HG03521 (cell line): ENCODE measurements at regions not wholly inside any gene's neighbourhood (a gene's known extent, or its start where the extent isn't known, plus 50 kb on each side); places are given as distances from the start of the nearest gene placed in this dataset.
"Not testable (repeated sequence)": the region's sequence is repeated elsewhere in the genome, so short reads cannot be mapped to it uniquely, and the experiment has no call there.

Source experiments
- ATAC-seq: cut with Tn5 transposase; IDR thresholded peaks from one replicate; pipeline ENCODE4 v1.9.1; 2021; ENCODE audit warnings: mild to moderate bottlenecking, moderate library complexity; ENCODE audit not compliant: unreplicated experiment

DNA sequence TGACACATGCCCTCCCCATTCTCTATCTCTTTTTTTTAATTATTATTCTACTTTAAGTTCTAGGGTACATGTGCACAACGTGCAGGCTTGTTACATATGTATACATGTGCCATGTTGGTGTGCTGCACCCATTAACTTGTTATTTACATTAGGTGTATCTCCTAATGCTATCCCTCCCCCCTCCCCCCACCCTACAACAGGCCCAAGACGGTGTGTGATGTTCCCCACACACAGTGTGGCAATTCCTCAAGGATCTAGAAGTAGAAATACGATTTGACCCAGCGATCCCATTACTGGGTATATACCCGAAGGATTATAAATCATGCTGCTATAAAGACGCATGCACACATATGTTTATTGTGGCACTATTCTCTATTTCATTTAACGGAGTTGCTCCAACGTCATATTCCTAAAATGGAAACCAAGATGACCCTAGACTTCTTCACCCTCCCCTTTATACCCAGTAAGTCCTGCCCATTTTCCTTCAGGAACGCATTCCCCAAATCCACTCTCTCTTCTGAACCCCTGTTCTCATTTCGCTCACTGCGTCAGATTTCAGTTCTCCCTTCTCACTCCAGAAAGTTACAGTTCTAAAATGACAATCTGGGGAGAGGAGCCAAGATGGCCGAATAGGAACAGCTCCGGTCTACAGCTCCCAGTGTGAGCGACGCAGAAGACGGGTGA lies 175.6 kb downstream of the MEX3B start:
- ATAC-seq = not testable (repeated sequence)

DNA sequence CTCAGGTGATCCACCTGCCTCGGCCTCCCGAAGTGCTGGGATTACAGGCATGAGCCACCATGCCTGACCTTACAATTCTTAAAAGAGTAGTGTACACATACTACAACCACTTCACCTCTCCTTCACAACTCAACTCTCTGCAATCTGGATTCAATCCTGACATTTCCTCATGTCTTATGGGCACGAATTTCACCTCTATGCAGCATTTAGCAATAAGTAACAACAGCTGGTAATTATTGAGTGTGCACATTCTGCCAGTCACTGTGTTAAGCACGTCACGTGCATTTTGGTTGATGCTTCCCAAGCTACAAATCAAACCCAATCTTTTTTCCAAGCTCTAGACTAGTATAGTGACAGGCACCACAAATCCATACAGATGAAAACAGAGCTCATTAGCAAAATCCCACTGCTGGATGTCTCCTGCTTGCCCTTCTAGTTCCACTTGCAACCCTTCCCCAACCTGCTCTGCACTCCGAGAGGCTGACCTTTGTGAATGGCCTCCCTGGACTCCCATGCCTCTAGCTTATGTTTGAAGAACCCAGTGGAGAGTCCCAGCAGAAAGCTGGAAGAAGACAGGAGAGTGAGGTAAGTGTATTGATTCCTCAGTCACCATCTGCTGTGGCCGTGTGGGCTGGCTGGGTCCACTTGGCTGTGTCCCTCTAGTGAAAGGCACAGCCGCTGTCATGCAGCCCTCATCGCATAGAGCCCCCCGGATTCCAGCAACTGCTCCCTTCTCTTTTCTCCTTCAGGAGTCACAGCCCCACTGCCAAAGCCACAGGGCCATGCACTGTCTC lies 176.5 kb downstream of the MEX3B start:
- no peak for ATAC-seq

DNA sequence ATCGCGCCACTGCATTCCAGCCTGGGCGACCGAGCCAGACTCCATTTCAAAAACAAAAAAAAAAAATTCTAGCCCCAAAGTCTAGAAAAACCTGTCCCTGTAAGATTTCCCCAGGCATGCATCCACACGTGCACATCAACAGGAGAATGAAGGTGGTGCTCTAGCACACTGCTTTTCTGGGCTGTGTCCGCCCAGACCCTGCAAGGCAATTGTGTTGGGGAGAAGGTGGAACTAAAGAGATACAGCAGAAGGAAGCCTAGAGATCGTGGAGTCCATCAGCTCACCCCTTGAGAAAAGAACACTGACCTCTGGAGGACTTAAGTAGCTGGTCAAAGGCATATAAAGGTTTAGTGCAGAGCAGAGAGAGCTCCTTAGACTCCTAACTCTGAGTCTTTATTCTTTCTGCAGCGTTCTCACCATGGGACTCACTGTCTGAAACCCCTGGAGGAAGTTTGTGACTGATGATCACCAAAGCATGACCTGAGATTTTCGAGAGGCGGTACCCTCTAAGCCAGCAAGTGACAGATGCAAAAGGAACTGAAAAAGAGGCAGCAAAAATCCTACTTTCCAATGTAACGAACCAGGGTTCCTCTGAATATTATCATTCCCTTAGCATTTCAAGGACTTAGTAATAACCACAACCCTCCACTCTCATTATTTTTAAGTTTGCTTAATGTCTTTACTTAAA lies 179.8 kb downstream of the MEX3B start:
- peak; percentile 94 for ATAC-seq

DNA sequence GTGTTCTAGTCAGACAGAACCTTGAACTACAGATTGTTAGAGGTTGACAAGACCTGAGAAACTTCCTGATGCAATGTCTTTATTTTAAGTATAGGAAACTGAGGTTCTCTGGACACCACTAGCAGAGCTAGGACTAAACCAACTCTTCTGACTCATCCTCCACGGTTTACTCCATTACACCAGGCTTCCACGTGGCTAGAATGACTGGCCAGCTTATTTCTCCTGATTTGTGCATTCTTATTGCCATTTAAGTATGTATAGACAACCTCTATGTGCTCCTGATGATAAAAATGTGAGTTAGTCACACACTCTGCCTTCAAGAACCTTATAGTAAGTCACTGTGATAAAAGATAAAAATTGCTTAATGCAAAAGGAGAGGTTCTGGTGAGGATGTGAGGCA lies 182.7 kb downstream of the MEX3B start:
- ATAC-seq = no peak

DNA sequence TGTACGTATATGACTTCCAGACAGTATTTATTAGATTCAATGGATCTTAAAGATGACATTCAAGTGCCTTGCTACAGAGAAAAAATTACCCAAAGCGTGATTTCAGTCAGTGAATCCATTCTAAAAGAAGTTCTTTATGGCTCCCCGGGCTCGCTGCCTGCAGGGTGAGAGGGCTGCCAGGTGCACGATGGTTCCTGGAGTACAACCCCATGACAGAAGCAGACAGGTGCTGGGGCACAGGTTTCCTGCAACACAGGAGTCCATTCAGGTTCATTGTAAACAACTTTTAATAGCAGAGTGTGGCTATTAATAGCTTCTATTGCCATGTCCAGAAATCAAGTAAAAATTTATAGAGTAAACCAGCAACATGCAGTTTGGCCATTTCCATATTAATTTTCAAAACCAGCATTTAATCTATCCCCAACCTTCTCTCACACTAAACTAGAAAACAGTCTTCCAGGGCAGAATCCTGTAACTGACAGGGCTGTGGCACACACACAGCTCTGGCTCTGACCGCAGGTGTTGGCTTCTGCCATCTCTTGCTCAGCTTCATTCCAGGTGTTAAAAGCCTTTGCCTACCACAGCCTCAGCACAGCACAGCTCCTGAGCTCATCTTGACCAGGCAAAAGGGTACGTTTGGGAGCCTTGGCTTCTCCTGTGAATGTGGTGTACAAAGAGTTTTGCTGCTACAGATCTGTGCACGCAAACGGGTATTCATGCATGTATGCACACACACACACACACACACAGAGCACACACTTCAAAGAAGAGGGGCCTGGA lies 185.9 kb downstream of the MEX3B start:
- no peak for ATAC-seq

GRCh38 chr15:81858586-81858985 lies 187.2 kb downstream of the MEX3B start:
- no peak for ATAC-seq

DNA sequence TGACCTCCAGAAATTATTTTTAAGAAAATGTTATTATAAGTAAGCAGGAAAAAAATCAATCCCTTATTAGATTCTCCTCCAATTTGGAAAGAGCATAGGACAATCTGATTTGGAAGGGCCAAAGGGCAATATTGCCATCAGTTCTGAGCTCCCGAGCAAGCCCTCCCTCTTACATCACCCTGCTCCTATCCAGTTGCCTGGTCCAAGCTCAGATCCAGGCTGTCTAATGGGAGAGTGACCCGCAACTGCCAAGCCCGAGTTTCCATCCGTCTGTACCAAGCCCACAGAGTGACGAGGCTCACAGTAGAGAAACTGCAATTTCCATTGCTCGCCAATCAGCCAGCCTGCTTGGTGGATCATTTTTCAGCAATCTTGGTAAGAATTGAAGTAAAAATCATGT lies 187.7 kb downstream of the MEX3B start:
- ATAC-seq = no peak

DNA sequence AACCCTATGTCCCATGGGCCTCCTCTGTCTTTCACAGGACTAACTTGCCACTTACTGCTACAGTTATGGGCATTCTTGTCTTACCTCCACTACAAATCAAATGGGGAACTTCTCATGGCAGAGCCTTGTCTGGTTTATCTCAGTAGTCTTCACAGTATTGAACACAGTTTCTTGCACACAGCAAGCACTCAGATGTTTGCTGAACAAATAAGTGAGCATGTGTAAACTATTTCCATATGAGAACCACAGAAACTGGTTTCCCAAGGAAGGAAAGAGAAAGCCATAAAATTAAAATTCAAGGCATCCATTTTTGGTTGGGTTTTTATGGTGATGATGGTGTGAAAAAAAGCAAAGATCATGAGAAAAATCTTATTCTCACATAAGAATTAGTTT lies 189.2 kb downstream of the MEX3B start:
- no peak for ATAC-seq

DNA sequence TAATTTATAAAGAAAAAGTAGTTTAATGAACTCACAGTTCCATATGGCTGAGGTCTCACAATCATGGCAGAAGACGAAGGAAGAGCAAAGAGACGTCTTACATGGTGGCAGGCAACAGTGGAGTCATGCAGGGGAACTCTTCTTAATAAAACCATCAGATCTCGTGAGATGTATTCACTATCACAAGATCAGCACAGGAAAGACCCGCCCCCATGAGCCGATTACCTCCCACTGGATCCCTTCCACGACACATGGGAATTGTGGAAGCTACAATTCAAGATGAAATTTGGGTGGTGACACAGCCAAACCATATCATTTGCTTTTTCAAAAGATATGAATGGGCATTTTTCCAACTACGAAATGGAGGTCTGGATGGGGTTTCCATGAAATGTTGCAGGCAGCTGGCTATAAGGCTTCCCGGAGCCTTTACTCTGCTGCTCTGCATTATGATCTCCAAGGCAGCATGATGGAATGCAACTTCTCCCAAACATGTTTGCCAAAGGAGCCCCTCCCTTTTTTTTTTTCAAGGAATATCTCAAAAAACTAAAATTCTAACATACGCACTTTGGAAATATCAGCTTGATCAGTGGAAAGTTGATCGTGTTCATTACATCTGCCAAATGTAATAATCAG lies 189.7 kb downstream of the MEX3B start:
- ATAC-seq = no peak

DNA sequence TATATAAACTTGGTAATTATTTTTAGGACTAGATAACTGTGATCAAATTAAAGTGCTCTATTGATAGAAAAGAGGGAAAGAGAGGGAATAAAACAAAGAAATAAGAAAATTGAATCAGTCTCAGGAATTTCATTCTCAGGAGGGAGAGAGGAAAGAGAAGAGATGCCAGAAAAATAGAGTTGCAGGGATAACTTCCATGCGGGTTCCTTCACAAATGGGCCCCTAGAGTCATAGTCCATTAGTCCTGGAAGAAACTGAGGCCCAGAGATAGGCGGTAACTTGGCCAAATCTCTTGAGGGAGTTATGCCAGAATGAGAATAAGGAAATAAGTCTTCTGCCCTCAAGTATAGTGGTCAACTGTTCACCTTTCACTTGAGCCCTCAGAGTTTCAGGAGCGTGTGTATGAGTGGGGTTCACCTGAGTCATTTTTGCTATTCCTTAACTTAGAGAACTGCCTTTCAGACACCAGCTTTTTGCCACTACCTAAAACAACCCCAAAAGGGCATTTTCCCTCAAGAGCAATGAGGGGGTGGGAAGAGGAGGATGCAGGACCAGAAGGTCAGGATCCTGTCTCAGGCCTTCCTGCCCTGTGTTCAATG lies 192.6 kb downstream of the MEX3B start:
- ATAC-seq = no peak

- no peak for ATAC-seq
These were observed 193.2 kb downstream of the MEX3B start for GRCh38 chr15:81852411-81853149.

DNA sequence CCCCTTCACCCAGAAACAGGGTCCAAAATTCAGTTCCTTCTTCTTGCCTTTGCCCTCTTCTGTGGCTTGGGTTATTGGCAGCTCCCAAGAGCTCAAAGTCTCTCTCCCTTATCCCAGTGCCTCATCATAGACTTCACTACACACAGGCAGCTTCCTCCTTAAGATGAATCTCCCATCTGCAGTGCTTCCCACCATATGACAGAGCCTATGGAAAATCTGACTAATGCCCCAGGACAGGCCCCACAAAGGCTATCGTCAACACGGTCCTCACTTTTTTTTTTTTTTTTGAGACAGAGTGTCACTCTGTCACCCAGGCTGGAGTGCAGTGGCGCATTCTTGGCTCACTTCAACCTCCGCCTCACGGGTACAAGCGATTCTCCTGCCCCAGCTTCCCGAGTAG lies 194.1 kb downstream of the MEX3B start:
- ATAC-seq = no peak

DNA sequence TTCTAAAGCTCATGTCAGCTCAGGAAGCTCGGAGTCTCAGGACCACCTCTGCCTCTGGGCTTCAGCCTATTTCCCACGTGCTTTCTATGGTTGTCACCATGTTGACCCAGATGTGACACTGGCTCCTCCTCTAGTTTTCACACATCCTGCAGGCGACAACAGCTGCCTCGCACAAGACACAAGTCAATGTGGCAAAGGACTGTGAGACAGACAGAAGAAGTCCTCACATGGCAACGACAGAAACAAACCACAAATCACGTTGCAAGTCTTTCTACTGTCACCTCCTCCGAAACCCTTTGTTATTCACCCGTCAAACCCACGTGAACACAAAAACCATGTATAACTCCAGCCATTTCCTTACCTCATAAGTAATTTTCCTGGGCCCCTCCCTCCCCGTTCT lies 194.5 kb downstream of the MEX3B start:
- ATAC-seq = no peak

GRCh38 chr15:81849289-81849688 lies 196.5 kb downstream of the MEX3B start:
- ATAC-seq = no peak

- no peak for ATAC-seq
These were observed 197.1 kb downstream of the MEX3B start for GRCh38 chr15:81848701-81849100.

- ATAC-seq = no peak
These were observed 201.9 kb downstream of the MEX3B start for GRCh38 chr15:81843757-81844407.

DNA sequence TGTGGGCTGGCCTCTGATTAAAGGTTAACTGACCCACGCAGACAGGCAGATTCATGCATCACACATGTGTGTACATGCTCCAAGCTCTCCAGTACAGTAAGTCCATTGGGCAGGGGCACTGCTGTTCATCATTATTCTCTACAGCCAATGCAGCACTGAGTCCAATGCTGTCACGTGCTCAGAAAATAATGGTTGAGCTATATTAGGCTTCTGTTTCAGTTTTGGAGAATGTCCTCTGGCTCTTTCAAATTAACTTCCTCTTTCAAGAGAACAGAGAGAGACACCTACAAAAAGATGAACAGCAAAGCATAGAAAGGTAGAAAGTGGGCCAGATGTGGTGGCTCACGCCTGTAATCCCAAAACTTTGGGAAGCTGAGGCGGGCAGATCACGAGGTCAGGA lies 202.6 kb downstream of the MEX3B start:
- ATAC-seq = peak; percentile 66

GRCh38 chr15:81839387-81839786 lies 206.4 kb downstream of the MEX3B start:
- ATAC-seq = no peak

DNA sequence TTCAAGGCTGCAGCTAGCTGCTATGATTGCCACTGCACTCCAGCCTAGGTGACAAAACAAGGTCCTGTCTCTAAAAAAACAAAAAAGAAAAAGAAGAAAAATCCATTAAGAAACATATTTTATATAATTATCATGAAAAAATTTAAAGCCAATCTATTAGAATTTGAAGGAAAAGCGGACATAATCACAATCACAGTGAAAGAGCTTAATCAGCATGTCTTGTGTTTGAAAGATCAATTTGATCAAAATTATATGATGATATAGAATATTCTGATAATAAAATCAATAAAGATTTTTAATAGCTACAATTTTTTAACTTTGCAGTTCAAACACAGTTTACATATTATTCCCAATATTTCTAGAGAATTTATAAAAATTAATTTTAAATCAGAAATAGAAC lies 210.1 kb downstream of the MEX3B start:
- no peak for ATAC-seq
